NCI-H128 (cell line): ENCODE measurements at regions not wholly inside any gene's neighbourhood (a gene's known extent, or its start where the extent isn't known, plus 50 kb on each side); places are given as distances from the start of the nearest gene placed in this dataset.

Experiments
- DNase-seq: peaks from one replicate; lab custom pipeline; 2025; ENCODE audit not compliant: unreplicated experiment; lab: John Stamatoyannopoulos, UW

- DNase-seq = no peak
These were observed 472.0 kb downstream of the ACTL7B start for GRCh38 chr9:108383796-108384195.

GRCh38 chr9:108382310-108382709, 473.5 kb downstream of the ACTL7B start:
- no peak for DNase-seq

- no peak for DNase-seq
These were observed 477.9 kb downstream of the ACTL7B start for GRCh38 chr9:108377881-108378280.

GRCh38 chr9:108377382-108377781, 478.4 kb downstream of the ACTL7B start:
- no peak for DNase-seq

GRCh38 chr9:108376140-108376539, 479.6 kb downstream of the ACTL7B start:
- DNase-seq = no peak

- no peak for DNase-seq
These were observed 481.2 kb downstream of the ACTL7B start for GRCh38 chr9:108374626-108375025.

GRCh38 chr9:108367188-108367587, 488.6 kb downstream of the ACTL7B start:
- DNase-seq = no peak

- no peak for DNase-seq
These were observed 492.5 kb downstream of the ACTL7B start for GRCh38 chr9:108363311-108363710.

- no peak for DNase-seq
These were observed 495.5 kb downstream of the ACTL7B start for GRCh38 chr9:108360304-108360703.

GRCh38 chr9:108356806-108357205, 499.0 kb downstream of the ACTL7B start:
- DNase-seq = no peak

- no peak for DNase-seq
These were observed 504.2 kb downstream of the ACTL7B start for GRCh38 chr9:108351571-108351970.

- no peak for DNase-seq
These were observed 508.2 kb downstream of the ACTL7B start for GRCh38 chr9:108347463-108348188.

- no peak for DNase-seq
These were observed 510.0 kb downstream of the ACTL7B start for GRCh38 chr9:108345826-108346225.

GRCh38 chr9:108339251-108339650, 516.5 kb downstream of the ACTL7B start:
- no peak for DNase-seq

- DNase-seq = no peak
These were observed 519.2 kb downstream of the ACTL7B start for GRCh38 chr9:108336575-108336974.

GRCh38 chr9:108333530-108333983, 522.2 kb downstream of the ACTL7B start:
- no peak for DNase-seq

GRCh38 chr9:108331596-108331995, 524.2 kb downstream of the ACTL7B start:
- DNase-seq = no peak

- no peak for DNase-seq
These were observed 530.4 kb downstream of the ACTL7B start for GRCh38 chr9:108325406-108325805.

- DNase-seq = no peak
These were observed 532.2 kb downstream of the ACTL7B start for GRCh38 chr9:108323615-108324014.

- DNase-seq = no peak
These were observed 533.3 kb downstream of the ACTL7B start for GRCh38 chr9:108322326-108323098.

GRCh38 chr9:108316630-108317029, 539.2 kb downstream of the ACTL7B start:
- no peak for DNase-seq

GRCh38 chr9:108316066-108316465, 539.7 kb downstream of the ACTL7B start:
- no peak for DNase-seq
